Common myeloid progenitor, CD34-positive (primary cell): ENCODE measurements at regions not wholly inside any gene's neighbourhood (a gene's known extent, or its start where the extent isn't known, plus 50 kb on each side); places are given as distances from the start of the nearest gene placed in this dataset.

ENCODE experiments used
- CTCF ChIA-PET: fragments of 350-600 bp; sonication (Branson Sonifier 250); formaldehyde crosslinking; loops from one replicate; lab custom pipeline; 2021; ENCODE audit warnings: antibody characterized with exemption; lab: Charles Lee
- POLR2A ChIA-PET: fragments of 350-600 bp; sonication (Branson Sonifier 250); formaldehyde crosslinking; loops from one replicate; lab custom pipeline; 2021; ENCODE audit warnings: antibody characterized with exemption; lab: Charles Lee
- DNase-seq, 3 donors: peaks; one replicate each; pipeline versions ENCODE4 v3.0.0 to v3.0.0-alpha.2; 2013
- H3K27ac ChIP-seq, 2 experiments: 1 replicate in 1 of 2; 2 replicates in 1 of 2; pipeline ENCODE4 v1.7.0; 2013; ENCODE audit warnings: inconsistent platforms in 2 of 2, low read length in 2 of 2, mild to moderate bottlenecking in 2 of 2, low read depth in 1 of 2, moderate library complexity in 1 of 2; ENCODE audit not compliant: severe bottlenecking in 2 of 2, insufficient read depth in 1 of 2, poor library complexity in 1 of 2
- H3K27me3 ChIP-seq, 5 experiments: replicated peaks in 2 of 5; 1 replicate in 3 of 5; 2 replicates in 2 of 5; pipeline versions ENCODE4 v1.6.1 to v1.7.0; 2013; ENCODE audit warnings: low read length in 4 of 5, mild to moderate bottlenecking in 2 of 5, moderate library complexity in 2 of 5, inconsistent platforms in 1 of 5; ENCODE audit not compliant: insufficient read depth in 5 of 5, control insufficient read depth in 4 of 5
- H3K36me3 ChIP-seq, 4 experiments: 1 replicate in 2 of 4; 2 replicates in 2 of 4; pipeline versions ENCODE4 v1.6.1 to v1.7.0; 2013; ENCODE audit warnings: low read length in 3 of 4, control low read depth in 1 of 4, mild to moderate bottlenecking in 1 of 4; ENCODE audit not compliant: control insufficient read depth in 4 of 4, insufficient read depth in 4 of 4
- H3K4me1 ChIP-seq, 4 experiments: 1 replicate in 3 of 4; 2 replicates in 1 of 4; pipeline versions ENCODE4 v1.6.1 to v1.7.1; 2013; ENCODE audit warnings: low read length in 3 of 4, mild to moderate bottlenecking in 3 of 4, control low read depth in 1 of 4, inconsistent platforms in 1 of 4, moderate library complexity in 1 of 4; ENCODE audit not compliant: control insufficient read depth in 4 of 4, insufficient read depth in 4 of 4; ENCODE audit errors: control extremely low read depth in 1 of 4
- H3K4me3 ChIP-seq, 7 experiments: 1 replicate in 4 of 7; 2 replicates in 3 of 7; pipeline versions ENCODE4 v1.5.1 to v1.7.0; 2013; ENCODE audit warnings: mild to moderate bottlenecking in 7 of 7, low read length in 6 of 7, moderate library complexity in 6 of 7, inconsistent platforms in 2 of 7, low read depth in 2 of 7, control low read depth in 1 of 7; ENCODE audit not compliant: insufficient read depth in 4 of 7, control insufficient read depth in 1 of 7; ENCODE audit errors: extremely low read depth in 1 of 7
- H3K9me3 ChIP-seq, 5 experiments: 1 replicate in 4 of 5; 2 replicates in 1 of 5; pipeline versions ENCODE4 v1.6.1 to v1.7.1; 2013; ENCODE audit warnings: low read length in 4 of 5, mild to moderate bottlenecking in 2 of 5, inconsistent platforms in 1 of 5, low read depth in 1 of 5, moderate library complexity in 1 of 5; ENCODE audit not compliant: control insufficient read depth in 4 of 5, insufficient read depth in 2 of 5; ENCODE audit errors: control extremely low read depth in 1 of 5
- WGBS: methylation state at CpG from one replicate; pipeline ENCODE4 v1.1.5; 2013; ENCODE audit not compliant: insufficient coverage; 5-methylcytosine and 5-hydroxymethylcytosine counted together

GRCh38 chr16:35308674-35309073, 1849.3 kb downstream of the TP53TG3F start:
- H3K4me3 ChIP-seq, result no peak overlapping the region
- H3K9me3 ChIP-seq, result peaks cover 0 to 3% (median 0%) of the 10 kb centered on the region in 5 experiments
- H3K27me3 ChIP-seq, result no peaks in the 10 kb centered on the region
- 79% methylated on average over 3 of the region's 5 CpGs for WGBS
- no peak overlapping the region for H3K27ac ChIP-seq
- ChIA-PET POLR2A (no interaction called here), CTCF (interaction anchor here (0.5 kb wide), 1 partner anchor 32 kb away, joined by 3 read pairs; no protein-coding TSS in a partner anchor)
- no peak for DNase-seq
- no peaks in the 10 kb centered on the region for H3K4me1 ChIP-seq
- no peaks in the 10 kb centered on the region for H3K36me3 ChIP-seq

GRCh38 chr16:35310999-35311398, 1851.6 kb downstream of the TP53TG3F start:
- H3K36me3 ChIP-seq, result no peaks in the 10 kb centered on the region
- no peak for DNase-seq
- WGBS, result 78% methylated on average over 3 of the region's 3 CpGs
- ChIA-PET POLR2A (no interaction called here), CTCF (no interaction called here)
- no peaks in the 10 kb centered on the region for H3K4me1 ChIP-seq
- H3K27me3 ChIP-seq, result no peaks in the 10 kb centered on the region
- H3K9me3 ChIP-seq, result peaks cover 0 to 4% (median 0%) of the 10 kb centered on the region in 5 experiments
- H3K4me3 ChIP-seq, result no peak overlapping the region
- H3K27ac ChIP-seq, result no peak overlapping the region

- H3K27me3 ChIP-seq, result no peaks in the 10 kb centered on the region
- H3K9me3 ChIP-seq, result peaks cover 0 to 4% (median 1%) of the 10 kb centered on the region in 5 experiments
- ChIA-PET CTCF (no interaction called here), POLR2A (no interaction called here)
- WGBS, result 69% methylated on average over 10 of the region's 10 CpGs
- DNase-seq, result no peak
- no peaks in the 10 kb centered on the region for H3K36me3 ChIP-seq
- H3K4me3 ChIP-seq, result no peak overlapping the region
- H3K4me1 ChIP-seq, result no peaks in the 10 kb centered on the region
- no peak overlapping the region for H3K27ac ChIP-seq
These were observed 1852.1 kb downstream of the TP53TG3F start for GRCh38 chr16:35311475-35311874.

DNA sequence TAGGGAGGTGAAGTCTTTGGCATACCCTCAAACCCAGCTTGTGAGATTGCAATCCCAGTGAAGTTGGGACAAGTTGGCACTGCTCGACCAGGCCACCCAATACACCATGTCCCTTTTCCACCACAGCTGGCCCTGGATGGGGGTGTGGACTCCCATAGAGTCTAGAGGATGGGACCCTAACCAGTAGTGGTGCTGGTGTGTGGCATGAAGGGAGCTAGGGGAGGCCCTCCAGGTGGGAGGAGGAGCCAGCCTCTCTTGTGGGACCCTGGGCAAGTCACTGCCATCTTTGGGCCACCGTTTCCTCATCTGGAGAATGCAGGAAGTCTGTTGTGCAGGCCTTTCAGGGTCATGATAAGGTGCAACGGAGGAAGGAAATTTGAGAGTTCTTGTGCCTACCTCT, 1854.9 kb downstream of the TP53TG3F start:
- Histone ChIP-seq H3K27me3 (no peaks in the 10 kb centered on the region), H3K9me3 (peaks cover 0 to 4% (median 0%) of the 10 kb centered on the region in 5 experiments), H3K27ac (no peak overlapping the region), H3K36me3 (no peaks in the 10 kb centered on the region), H3K4me3 (no peak overlapping the region), H3K4me1 (no peaks in the 10 kb centered on the region)
- POLR2A ChIA-PET, result no interaction called here
- no peak for DNase-seq
- CTCF ChIA-PET, result no interaction called here
- 41% methylated on average over 2 of the region's 3 CpGs for WGBS

DNA sequence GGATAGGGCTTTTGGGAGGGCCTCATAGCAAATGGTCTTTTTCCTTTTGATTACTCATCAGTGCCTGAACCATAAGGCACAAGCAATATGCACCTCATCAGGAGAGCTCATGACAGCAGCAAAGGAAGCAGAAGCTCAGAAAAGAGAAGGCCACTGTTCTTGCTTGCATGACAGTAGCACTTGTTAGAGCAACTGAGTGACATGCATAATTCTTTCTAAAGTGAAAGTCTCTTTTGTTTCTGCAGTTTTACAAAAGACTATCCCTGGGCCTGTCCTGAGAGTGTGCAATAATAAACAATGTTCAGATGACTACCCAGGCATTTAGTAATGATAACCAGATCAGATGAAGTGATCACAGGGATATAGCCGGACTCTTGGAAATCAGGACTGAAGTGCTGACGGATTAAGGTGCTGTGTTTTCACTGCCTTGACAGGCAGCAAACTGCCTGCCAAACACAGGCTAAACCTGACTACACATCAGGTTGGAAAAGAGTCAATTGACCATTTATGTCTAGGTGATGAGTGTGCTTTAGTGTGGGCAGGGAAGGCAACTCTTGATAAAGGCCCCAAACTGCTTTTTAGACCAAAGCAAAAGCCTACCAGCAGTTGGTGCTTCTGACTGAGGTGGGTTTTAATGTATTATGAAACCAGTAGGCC, 1860.3 kb downstream of the TP53TG3F start:
- H3K27ac ChIP-seq, result no peak overlapping the region
- no peak overlapping the region for H3K4me3 ChIP-seq
- DNase-seq, result no peak
- H3K9me3 ChIP-seq, result peaks cover 0 to 4% (median 0%) of the 10 kb centered on the region in 5 experiments
- H3K27me3 ChIP-seq, result no peaks in the 10 kb centered on the region
- no peaks in the 10 kb centered on the region for H3K4me1 ChIP-seq
- H3K36me3 ChIP-seq, result no peaks in the 10 kb centered on the region
- 70% methylated on average over 2 of the region's 2 CpGs for WGBS
- CTCF ChIA-PET, result no interaction called here
- POLR2A ChIA-PET, result no interaction called here

DNA sequence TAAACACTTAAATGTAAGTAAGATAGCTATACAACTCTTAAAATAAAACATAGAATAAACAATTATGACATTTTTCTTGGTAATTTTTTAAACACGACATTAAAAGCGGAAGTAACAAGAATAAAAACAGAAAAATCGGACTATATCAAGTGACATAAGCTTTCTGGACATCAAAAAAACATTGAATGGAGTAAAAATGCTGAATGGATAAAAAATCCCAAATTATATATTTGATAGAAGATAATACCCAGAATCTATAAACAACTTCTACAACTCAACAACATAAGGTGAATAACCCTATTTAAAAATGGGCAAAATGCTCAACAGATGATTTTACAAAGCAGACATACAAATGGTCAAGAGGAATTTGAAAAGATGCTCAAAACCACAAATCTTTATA, 1866.5 kb downstream of the TP53TG3F start:
- ChIA-PET CTCF (no interaction called here), POLR2A (no interaction called here)
- no peak for DNase-seq
- H3K36me3 ChIP-seq, result no peaks in the 10 kb centered on the region
- H3K27me3 ChIP-seq, result no peaks in the 10 kb centered on the region
- no CpG with 5 or more reads among the region's 3 CpGs for WGBS
- no peak overlapping the region for H3K27ac ChIP-seq
- peaks cover 0 to 3% (median 0%) of the 10 kb centered on the region in 5 experiments for H3K9me3 ChIP-seq
- no peaks in the 10 kb centered on the region for H3K4me1 ChIP-seq
- H3K4me3 ChIP-seq, result no peak overlapping the region

DNA sequence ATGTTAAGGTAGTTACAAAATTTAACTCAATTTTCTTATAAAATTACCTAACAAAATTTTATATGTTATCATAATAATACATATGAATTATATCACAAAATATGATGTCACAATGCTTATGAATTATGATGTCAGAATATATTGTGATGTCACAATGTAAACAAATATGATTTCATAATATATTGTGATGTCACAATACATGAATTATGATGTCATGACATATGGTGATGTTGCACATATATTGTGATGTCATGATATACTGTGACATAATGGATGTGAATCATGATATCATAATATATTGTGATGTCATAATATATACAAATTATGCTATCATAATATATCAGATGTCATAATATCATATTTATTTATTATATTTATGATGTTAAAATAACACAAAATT, 1879.9 kb downstream of the TP53TG3F start:
- H3K4me3 ChIP-seq, result no peak overlapping the region
- no peaks in the 10 kb centered on the region for H3K36me3 ChIP-seq
- DNase-seq, result no peak
- POLR2A ChIA-PET, result no interaction called here
- H3K9me3 ChIP-seq, result peaks cover 0 to 5% (median 1%) of the 10 kb centered on the region in 5 experiments
- no peak overlapping the region for H3K27ac ChIP-seq
- no peaks in the 10 kb centered on the region for H3K27me3 ChIP-seq
- CTCF ChIA-PET, result no interaction called here
- no peaks in the 10 kb centered on the region for H3K4me1 ChIP-seq
